ENCODE measurements at regions not wholly inside any gene's neighbourhood (a gene's known extent, or its start where the extent isn't known, plus 50 kb on each side); places are given as distances from the start of the nearest gene placed in this dataset.

GRCh38 chr10:117884592-117884991, 162.1 kb downstream of the RAB11FIP2 start:
- DNase-seq: no peak

GRCh38 chr10:117885206-117885829, 161.4 kb downstream of the RAB11FIP2 start:
- DNase-seq: peak; percentile 12

- DNase-seq: no peak
These were observed 160.0 kb downstream of the RAB11FIP2 start for GRCh38 chr10:117886766-117887165.

GRCh38 chr10:117889664-117890063, 157.1 kb downstream of the RAB11FIP2 start:
- no peak for DNase-seq

GRCh38 chr10:117892681-117893220, 154.0 kb downstream of the RAB11FIP2 start:
- peak; percentile 21 for DNase-seq

- no peak for DNase-seq
These were observed 152.4 kb downstream of the RAB11FIP2 start for GRCh38 chr10:117894339-117894738.

- DNase-seq: no peak
These were observed 150.2 kb downstream of the RAB11FIP2 start for GRCh38 chr10:117896517-117896916.

- no peak for DNase-seq
These were observed 147.5 kb downstream of the RAB11FIP2 start for GRCh38 chr10:117899181-117899683.

GRCh38 chr10:117900280-117900679, 146.5 kb downstream of the RAB11FIP2 start:
- DNase-seq: no peak

GRCh38 chr10:117903854-117904253, 142.9 kb downstream of the RAB11FIP2 start:
- DNase-seq: no peak

GRCh38 chr10:117905404-117905803, 141.3 kb downstream of the RAB11FIP2 start:
- no peak for DNase-seq

- no peak for DNase-seq
These were observed 135.1 kb downstream of the RAB11FIP2 start for GRCh38 chr10:117911684-117912083.

GRCh38 chr10:117914334-117914733, 132.4 kb downstream of the RAB11FIP2 start:
- DNase-seq: no peak

GRCh38 chr10:117920956-117921355, 125.8 kb downstream of the RAB11FIP2 start:
- no peak for DNase-seq

- DNase-seq: no peak
These were observed 125.3 kb downstream of the RAB11FIP2 start for GRCh38 chr10:117921421-117921820.

GRCh38 chr10:117924820-117925219, 121.9 kb downstream of the RAB11FIP2 start:
- DNase-seq: no peak

GRCh38 chr10:117925369-117925768, 121.4 kb downstream of the RAB11FIP2 start:
- DNase-seq: no peak

GRCh38 chr10:117926491-117926890, 120.2 kb downstream of the RAB11FIP2 start:
- DNase-seq: no peak

GRCh38 chr10:117927332-117927731, 119.4 kb downstream of the RAB11FIP2 start:
- DNase-seq: no peak

GRCh38 chr10:117927871-117928270, 118.9 kb downstream of the RAB11FIP2 start:
- DNase-seq: no peak

GRCh38 chr10:117928281-117928680, 118.5 kb downstream of the RAB11FIP2 start:
- DNase-seq: no peak

GRCh38 chr10:117928741-117929140, 118.0 kb downstream of the RAB11FIP2 start:
- DNase-seq: peak; percentile 41

- DNase-seq: no peak
These were observed 117.2 kb downstream of the RAB11FIP2 start for GRCh38 chr10:117929327-117930067.

GRCh38 chr10:117931078-117931477, 115.7 kb downstream of the RAB11FIP2 start:
- no peak for DNase-seq

All from fibroblast of skin of right biceps (primary cell).